ENCODE measurements at regions not wholly inside any gene's neighbourhood (a gene's known extent, or its start where the extent isn't known, plus 50 kb on each side); places are given as distances from the start of the nearest gene placed in this dataset.

GRCh38 chr2:5938566-5938896 lies 246.3 kb downstream of the SOX11 start:
- no peaks in the 10 kb centered on the region; the same call in 1 of the 2 replicates for H3K9me3 ChIP-seq (ENCODE audit: insufficient read depth, low read depth, low read length)
- H3K36me3 ChIP-seq (ENCODE audit: insufficient read depth, low read length): no peaks in the 10 kb centered on the region
- no peak overlapping the region for H3K4me2 ChIP-seq (ENCODE audit: low read depth, low read length, poor library complexity, severe bottlenecking)
- no peak overlapping the region for H3K4me3 ChIP-seq (ENCODE audit: low read length, poor library complexity, severe bottlenecking)
- H3F3A ChIP-seq (ENCODE audit: low read depth): no peaks in the 10 kb centered on the region
- no peak for TF ChIP-seq CTCF (conservative IDR thresholded peaks at IDR 0.05; ENCODE audit: low read length)
- H3K9me2 ChIP-seq (replicated peaks; ENCODE audit: low read depth, low read length): no peaks in the 10 kb centered on the region
- H2AFZ ChIP-seq (ENCODE audit: low read length): no peak overlapping the region
- H3K79me2 ChIP-seq (ENCODE audit: insufficient read depth, low read length): no peaks in the 10 kb centered on the region
- H4K20me1 ChIP-seq (ENCODE audit: insufficient read depth, low read length, poor library complexity, severe bottlenecking): no peaks in the 10 kb centered on the region
- H3K9ac ChIP-seq (ENCODE audit: low read depth, low read length, poor library complexity, severe bottlenecking): no peak overlapping the region
- H3K27me3 ChIP-seq (ENCODE audit: insufficient read depth, low read length, poor library complexity, severe bottlenecking): no peaks in the 10 kb centered on the region
- no peaks in the 10 kb centered on the region for H3K4me1 ChIP-seq (ENCODE audit: insufficient read depth, low read length, poor library complexity, severe bottlenecking)

GRCh38 chr2:5939553-5939952 lies 247.4 kb downstream of the SOX11 start:
- no peaks in the 10 kb centered on the region for H3K27me3 ChIP-seq (ENCODE audit: insufficient read depth, low read length, poor library complexity, severe bottlenecking)
- no peaks in the 10 kb centered on the region for H3K4me1 ChIP-seq (ENCODE audit: insufficient read depth, low read length, poor library complexity, severe bottlenecking)
- TF ChIP-seq EZH2phosphoT487 (IDR thresholded peaks at IDR 0.05; ENCODE audit: borderline replicate concordance) (no peak), CTCF (conservative IDR thresholded peaks at IDR 0.05; ENCODE audit: low read length) (no peak)
- no peaks in the 10 kb centered on the region for H4K20me1 ChIP-seq (ENCODE audit: insufficient read depth, low read length, poor library complexity, severe bottlenecking)
- no peaks in the 10 kb centered on the region for H3K79me2 ChIP-seq (ENCODE audit: insufficient read depth, low read length)
- no peak overlapping the region for H2AFZ ChIP-seq (ENCODE audit: low read length)
- no peak overlapping the region for H3K4me2 ChIP-seq (ENCODE audit: low read depth, low read length, poor library complexity, severe bottlenecking)
- H3K9me3 ChIP-seq (ENCODE audit: insufficient read depth, low read depth, low read length): no peaks in the 10 kb centered on the region; the same call in 1 of the 2 replicates
- no peak overlapping the region for H3K4me3 ChIP-seq (ENCODE audit: low read length, poor library complexity, severe bottlenecking)
- H3F3A ChIP-seq (ENCODE audit: low read depth): no peaks in the 10 kb centered on the region
- no peaks in the 10 kb centered on the region for H3K36me3 ChIP-seq (ENCODE audit: insufficient read depth, low read length)
- H3K9me2 ChIP-seq (replicated peaks; ENCODE audit: low read depth, low read length): no peaks in the 10 kb centered on the region
- no peak overlapping the region for H3K9ac ChIP-seq (ENCODE audit: low read depth, low read length, poor library complexity, severe bottlenecking)

- Histone ChIP-seq H3F3A (ENCODE audit: low read depth) (no peaks in the 10 kb centered on the region), H3K27me3 (ENCODE audit: insufficient read depth, low read length, poor library complexity, severe bottlenecking) (no peaks in the 10 kb centered on the region), H3K4me3 (ENCODE audit: low read length, poor library complexity, severe bottlenecking) (no peak overlapping the region), H3K4me2 (ENCODE audit: low read depth, low read length, poor library complexity, severe bottlenecking) (no peak overlapping the region), H3K9ac (ENCODE audit: low read depth, low read length, poor library complexity, severe bottlenecking) (no peak overlapping the region), H3K9me3 (ENCODE audit: insufficient read depth, low read depth, low read length) (no peaks in the 10 kb centered on the region; the same call in 1 of the 2 replicates), H3K36me3 (ENCODE audit: insufficient read depth, low read length) (no peaks in the 10 kb centered on the region), H3K9me2 (replicated peaks; ENCODE audit: low read depth, low read length) (no peaks in the 10 kb centered on the region), H3K4me1 (ENCODE audit: insufficient read depth, low read length, poor library complexity, severe bottlenecking) (no peaks in the 10 kb centered on the region), H3K79me2 (ENCODE audit: insufficient read depth, low read length) (no peaks in the 10 kb centered on the region), H2AFZ (ENCODE audit: low read length) (no peak overlapping the region), H4K20me1 (ENCODE audit: insufficient read depth, low read length, poor library complexity, severe bottlenecking) (no peaks in the 10 kb centered on the region)
- no peak for TF ChIP-seq EZH2phosphoT487 (IDR thresholded peaks at IDR 0.05; ENCODE audit: borderline replicate concordance)
- no peak for TF ChIP-seq CTCF (conservative IDR thresholded peaks at IDR 0.05; ENCODE audit: low read length)
Measured at GRCh38 chr2:5940596-5941535, 248.7 kb downstream of the SOX11 start.

Data from Loucy (cell line).